Right hindlimb (tissue), 1 donor: ENCODE measurements at regions not wholly inside any gene's neighbourhood (a gene's known extent, or its start where the extent isn't known, plus 50 kb on each side); places are given as distances from the start of the nearest gene placed in this dataset.
A peak's percentile ranks its signal among the peaks of the same experiment; 100 is the strongest.
"Not testable (repeated sequence)": the region's sequence is repeated elsewhere in the genome, so short reads cannot be mapped to it uniquely, and the experiment has no call there.

Experiments
- DNase-seq: peaks from one replicate; pipeline ENCODE4 v3.0.0-alpha.2; 2018

DNA sequence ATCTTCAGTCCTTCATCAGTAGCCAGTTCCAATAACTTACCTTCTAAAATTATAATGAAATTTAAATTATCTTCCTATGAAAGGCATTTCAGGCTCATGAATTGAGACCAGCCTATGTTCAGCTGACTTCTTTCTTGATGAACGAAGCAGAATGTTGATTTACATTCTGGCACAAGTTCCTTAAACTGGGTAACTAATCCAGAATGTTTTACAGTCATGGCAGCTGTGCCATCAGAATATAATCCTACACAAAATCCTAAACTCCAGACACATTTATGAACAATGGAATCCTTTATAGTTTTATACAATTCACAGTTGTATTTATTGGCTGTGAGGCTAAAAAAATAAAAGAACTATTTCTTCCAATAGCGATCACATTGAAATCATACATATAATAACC is 97.3 kb upstream of the CPM start:
- DNase-seq: no peak

GRCh38 chr12:69036533-69036932 is 103.6 kb upstream of the CPM start:
- no peak for DNase-seq

- DNase-seq: no peak
These were observed 104.0 kb upstream of the CPM start for GRCh38 chr12:69036999-69037398.

DNA sequence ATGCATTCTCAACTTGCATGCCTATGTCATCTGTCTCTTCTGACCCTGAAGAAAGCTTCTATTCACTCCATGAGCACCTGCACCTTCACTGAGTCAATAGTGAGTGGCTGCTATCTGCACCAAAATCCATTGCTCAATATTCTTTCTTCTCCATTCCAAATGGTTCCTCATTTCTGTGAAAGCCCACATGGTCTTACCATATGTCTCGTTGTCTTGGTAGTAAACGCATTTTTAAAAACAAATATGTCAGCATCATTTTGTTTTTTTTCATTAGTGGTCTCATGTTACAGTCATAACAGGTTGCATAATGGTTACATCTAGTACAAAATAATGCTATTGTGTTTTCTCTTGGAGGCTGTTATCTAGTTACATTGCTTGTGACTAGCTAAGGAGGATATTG is 106.9 kb upstream of the CPM start:
- no peak for DNase-seq

DNA sequence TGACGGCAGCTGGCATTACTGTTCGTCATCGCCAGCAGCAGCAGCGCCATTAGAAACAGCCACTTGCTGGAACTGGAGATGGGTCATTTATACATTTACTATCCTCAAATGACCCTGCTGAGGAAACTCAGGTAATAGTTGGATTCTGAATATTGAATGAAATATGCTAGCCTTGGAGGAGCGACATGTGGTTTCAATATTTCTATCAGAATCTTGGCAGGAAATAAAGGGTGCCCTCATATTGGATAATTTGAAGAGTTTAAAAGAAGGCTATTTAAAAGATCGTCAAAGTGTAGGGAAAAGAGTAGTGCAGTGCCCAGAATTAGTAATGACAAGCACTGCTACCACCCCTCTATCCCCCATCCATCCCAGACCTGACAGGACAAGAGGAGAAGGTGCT is 109.6 kb upstream of the CPM start:
- no peak for DNase-seq

- DNase-seq: no peak
These were observed 110.0 kb upstream of the CPM start for GRCh38 chr12:69042970-69043369.

- DNase-seq: no peak
These were observed 111.9 kb upstream of the CPM start for GRCh38 chr12:69044887-69045286.

GRCh38 chr12:69045430-69045829 is 112.5 kb upstream of the CPM start:
- DNase-seq: no peak

DNA sequence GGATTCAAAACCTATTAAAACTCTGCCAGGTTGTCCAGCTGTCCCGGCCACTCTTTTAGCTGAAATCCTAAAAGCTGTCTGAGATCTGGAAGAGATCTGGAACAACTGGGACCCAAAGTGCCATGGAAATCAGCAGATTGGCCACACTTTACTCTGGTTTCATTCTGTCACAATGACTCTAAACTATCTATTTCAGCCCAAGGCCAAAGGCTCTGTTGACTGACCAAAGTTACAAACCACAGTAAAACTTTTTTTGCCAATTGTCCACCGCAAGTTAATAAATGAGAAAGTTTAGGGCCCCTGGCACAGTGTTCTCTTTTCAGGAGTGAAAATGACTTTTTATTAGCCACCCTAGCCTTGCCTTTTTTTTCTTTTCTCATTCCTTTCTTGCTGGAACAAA is 113.4 kb upstream of the CPM start:
- DNase-seq: peak; percentile 46

DNA sequence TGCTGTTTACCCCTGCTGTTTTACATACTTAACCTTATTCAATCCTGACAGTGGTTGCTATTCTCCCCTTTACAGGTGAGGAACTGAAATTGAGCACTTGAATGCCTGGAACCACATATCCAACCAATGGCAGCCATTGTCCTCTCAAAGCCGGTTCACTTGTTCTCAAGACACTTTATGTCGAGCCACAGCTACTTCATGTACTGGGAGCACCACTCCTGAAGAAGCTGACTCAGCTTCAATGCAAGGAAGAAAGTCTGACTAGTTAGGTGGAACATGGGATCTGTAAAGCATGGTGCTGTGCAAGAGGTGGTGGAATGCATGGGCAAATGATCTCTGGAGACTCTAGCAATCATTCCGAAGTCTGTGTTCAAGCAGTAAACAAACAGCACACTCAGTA is 113.9 kb upstream of the CPM start:
- no peak for DNase-seq

DNA sequence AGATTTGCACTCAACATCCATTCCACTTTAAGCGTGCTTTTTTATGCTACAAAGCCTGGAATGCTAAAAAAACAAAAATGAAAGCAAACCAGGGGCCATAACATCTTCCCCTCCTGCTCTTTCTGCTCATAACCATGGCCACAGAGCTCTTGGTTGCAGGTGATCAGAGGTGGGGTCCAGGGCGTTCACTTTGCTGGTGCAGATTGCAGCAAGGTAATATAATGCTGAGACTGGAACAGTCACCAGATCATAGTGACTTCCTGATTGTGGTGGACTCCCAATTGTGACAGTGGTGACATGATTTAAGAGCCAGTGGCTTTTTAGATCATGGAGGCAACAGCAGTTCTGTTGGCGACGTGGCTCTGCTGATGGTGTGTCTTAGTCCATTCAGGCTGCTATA is 115.0 kb upstream of the CPM start:
- DNase-seq: no peak

- not testable (repeated sequence) for DNase-seq
These were observed 116.9 kb upstream of the CPM start for GRCh38 chr12:69049855-69050254.

DNA sequence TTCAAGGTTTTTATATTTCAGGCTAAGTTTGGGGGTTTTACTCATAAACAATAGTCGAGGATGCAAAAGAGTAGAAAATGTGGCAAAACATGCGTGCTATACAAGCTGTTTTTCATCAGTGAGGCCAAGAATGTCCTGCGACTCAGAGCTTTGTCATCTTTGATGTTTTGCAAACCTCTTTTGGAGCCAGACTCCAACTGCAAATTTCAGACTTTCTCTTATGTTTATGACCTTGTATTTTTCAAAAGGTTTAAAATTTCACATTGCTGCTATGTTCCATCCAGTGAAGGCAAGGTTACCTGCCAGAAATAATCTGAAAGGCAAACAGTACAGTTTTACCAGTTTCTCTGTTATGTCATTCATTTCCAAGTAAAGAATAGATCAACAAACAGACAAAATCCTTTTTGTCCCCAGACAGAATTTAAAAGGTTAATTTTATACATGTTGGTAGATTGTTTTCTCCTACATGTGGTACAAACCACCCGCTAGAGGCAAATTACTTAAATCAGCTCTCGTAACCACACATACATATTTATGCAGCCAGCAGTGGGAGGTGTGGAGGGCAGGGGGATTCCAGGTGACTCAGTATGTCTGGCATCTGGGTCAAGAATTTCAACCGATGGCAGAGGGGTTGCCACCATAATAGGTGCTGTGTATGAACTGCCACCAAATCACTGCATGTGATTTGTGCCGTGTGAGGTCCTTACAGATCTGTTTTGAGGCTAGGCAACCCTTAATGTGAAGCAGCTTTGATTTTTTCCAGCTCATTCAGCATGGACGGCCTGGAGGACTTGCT is 119.8 kb upstream of the CPM start:
- DNase-seq: no peak

DNA sequence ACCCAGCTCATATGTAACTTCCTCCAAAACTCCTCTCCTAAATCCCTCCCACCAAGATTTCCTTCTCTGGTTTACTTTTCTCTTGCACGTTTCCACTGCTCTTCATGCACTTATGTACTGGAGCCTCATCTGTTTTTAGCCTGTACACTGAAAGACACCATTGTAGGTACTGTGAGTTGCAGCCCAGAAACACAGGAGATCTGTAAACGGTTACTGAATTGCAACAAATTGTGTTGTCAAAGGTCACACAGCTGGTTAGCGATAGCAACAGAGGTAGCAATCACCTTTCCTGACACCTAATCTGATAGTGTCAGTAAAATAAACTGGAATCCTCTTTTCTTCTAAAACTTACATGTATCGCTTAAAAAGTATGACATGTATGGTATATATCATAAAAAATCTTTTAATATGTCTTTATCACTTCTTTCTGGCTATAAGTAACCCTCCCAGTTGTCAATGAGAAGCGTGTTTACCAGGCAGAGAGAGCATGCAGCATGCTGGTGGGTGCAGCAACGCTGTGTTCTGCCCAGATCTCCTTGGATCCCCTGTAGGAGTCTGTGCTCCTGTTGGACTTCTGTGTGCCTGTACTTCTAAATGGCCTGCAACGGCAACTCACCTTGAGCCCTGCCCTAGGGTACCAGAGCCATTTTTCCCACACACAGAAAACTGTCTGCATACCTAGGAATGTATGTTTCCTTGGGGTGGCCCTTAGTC is 121.5 kb upstream of the CPM start:
- DNase-seq: no peak

- DNase-seq: no peak
These were observed 122.3 kb upstream of the CPM start for GRCh38 chr12:69055280-69055679.

GRCh38 chr12:69055706-69056105 is 122.7 kb upstream of the CPM start:
- no peak for DNase-seq

GRCh38 chr12:69056743-69057515 is 124.0 kb upstream of the CPM start:
- no peak for DNase-seq

GRCh38 chr12:69057742-69058141 is 124.8 kb upstream of the CPM start:
- no peak for DNase-seq

- DNase-seq: no peak
These were observed 126.8 kb upstream of the CPM start for GRCh38 chr12:69059465-69060457.

DNA sequence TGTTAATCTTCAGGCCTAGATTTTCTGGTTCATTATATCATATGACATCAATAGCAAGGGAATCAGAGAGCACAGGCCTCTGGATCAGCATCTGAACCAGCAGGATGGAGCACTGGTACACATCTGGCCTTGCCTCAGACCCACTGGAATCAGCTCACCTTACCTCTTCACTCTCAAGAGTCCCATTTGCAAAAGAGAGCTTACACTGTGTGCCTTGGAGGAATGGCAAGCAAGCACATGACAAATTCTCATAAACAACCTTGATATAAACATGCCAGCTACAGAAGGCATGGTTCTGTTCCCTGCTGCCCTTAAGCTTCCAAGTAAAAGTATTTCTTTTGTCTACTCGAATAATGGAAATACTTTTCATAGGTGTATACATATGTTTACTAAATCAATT is 128.6 kb upstream of the CPM start:
- no peak for DNase-seq

DNA sequence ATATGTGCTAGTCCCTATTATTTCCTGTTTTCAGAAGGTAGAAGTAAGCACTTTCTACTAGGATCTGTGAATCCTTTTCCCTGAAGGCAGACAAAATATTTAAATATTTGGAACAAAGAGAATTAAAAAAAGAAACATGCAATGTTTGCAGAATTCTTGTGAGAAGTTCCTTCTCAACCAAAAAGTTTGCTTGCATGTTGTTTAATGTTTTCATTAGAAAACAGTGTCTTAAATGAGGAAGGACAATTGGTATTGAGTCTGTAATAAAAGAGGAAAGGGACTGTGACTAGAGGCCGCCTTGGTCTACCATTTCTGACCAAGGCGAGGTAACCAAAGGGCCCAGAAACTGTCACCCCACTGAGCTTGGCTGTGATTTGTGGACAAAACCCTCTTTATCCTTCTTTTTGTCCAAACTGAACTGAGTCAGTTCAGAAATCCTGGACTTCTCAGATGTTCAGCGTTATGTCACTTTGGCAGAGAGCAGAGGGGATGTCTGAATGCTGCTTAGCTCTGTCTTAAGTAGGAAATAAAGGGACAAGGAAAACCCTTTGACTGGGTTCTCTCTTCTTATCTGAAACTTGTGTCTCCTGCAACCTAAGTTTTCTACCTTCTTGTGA is 129.8 kb upstream of the CPM start:
- DNase-seq: no peak
